Thyroid gland (tissue), 4 donors: ENCODE measurements at regions not wholly inside any gene's neighbourhood (a gene's known extent, or its start where the extent isn't known, plus 50 kb on each side); places are given as distances from the start of the nearest gene placed in this dataset.

Source experiments
- DNase-seq, 2 donors: peaks; one replicate each; pipeline ENCODE4 v3.0.0-alpha.2; 2019
- H3K27ac ChIP-seq, 3 donors: fragments of 200-600 bp; sonication (generic); 1 replicate in 2 of 3; 2 replicates in 1 of 3; pipeline ENCODE4 v1.5.1; 2016 to 2019; ENCODE audit warnings: mild to moderate bottlenecking in 1 of 3, moderate library complexity in 1 of 3
- H3K27me3 ChIP-seq: fragments of 200-600 bp; sonication (generic); one replicate; pipeline ENCODE4 v1.5.1; 2019
- H3K36me3 ChIP-seq, 2 donors: fragments of 200-600 bp; sonication (generic); one replicate each; pipeline ENCODE4 v1.5.1; 2016 to 2019
- H3K4me1 ChIP-seq, 2 donors: fragments of 200-600 bp; sonication (generic); one replicate each; pipeline ENCODE4 v1.5.1; 2017 to 2019
- H3K4me3 ChIP-seq, 3 donors: fragments of 200-600 bp; sonication (generic); replicated peaks in 1 of 3; 1 replicate in 2 of 3; 2 replicates in 1 of 3; pipeline ENCODE4 v1.5.1; 2016; ENCODE audit warnings: mild to moderate bottlenecking in 1 of 3
- H3K9me3 ChIP-seq: fragments of 200-600 bp; sonication (generic); one replicate; pipeline ENCODE4 v1.5.1; 2017
- CTCF ChIP-seq, 6 experiments: fragments of 200-600 bp in 3 of 6; fragments of 450-650 bp in 3 of 6; sonication (generic) in 3 of 6; IDR thresholded peaks; one replicate each; pipeline ENCODE4 v1.5.1; 2016 to 2019; ENCODE audit warnings: antibody characterized with exemption in 6 of 6, mild to moderate bottlenecking in 2 of 6, inconsistent platforms in 1 of 6, moderate library complexity in 1 of 6
- POLR2A ChIP-seq, 2 donors: fragments of 450-650 bp; IDR thresholded peaks; one replicate each; pipeline ENCODE4 v1.6.1; 2017; ENCODE audit warnings: antibody characterized with exemption in 2 of 2, mild to moderate bottlenecking in 2 of 2, moderate library complexity in 1 of 2
- WGBS, 2 donors: methylation state at CpG; one replicate each; pipeline ENCODE4 v1.1.5; 2017; 5-methylcytosine and 5-hydroxymethylcytosine counted together
- intact Hi-C: fragments of 100-400 bp; cut with DNase I; formaldehyde crosslinking; loops from one replicate; pipeline ENCODE4 v1.15.1; 2023

- Histone ChIP-seq H3K27ac (no peak overlapping the region), H3K36me3 (no peaks in the 10 kb centered on the region), H3K4me3 (no peak overlapping the region), H3K27me3 (no peaks in the 10 kb centered on the region), H3K9me3 (no peaks in the 10 kb centered on the region), H3K4me1 (no peaks in the 10 kb centered on the region)
- TF ChIP-seq POLR2A (IDR thresholded peaks at IDR 0.05) (no peak), CTCF (IDR thresholded peaks at IDR 0.05) (no peak)
- DNase-seq: no peak
- 74 to 75% methylated on average over 1 of the region's 1 CpG for WGBS, 2 donors
- intact Hi-C loops: no loop called here
Measured at GRCh38 chr2:16813593-16813992, 148.0 kb upstream of the CYRIA start.

- 81 to 86% methylated on average over 2 of the region's 2 CpGs for WGBS, 2 donors
- no peak for TF ChIP-seq POLR2A (IDR thresholded peaks at IDR 0.05)
- TF ChIP-seq CTCF (IDR thresholded peaks at IDR 0.05): no peak
- no peaks in the 10 kb centered on the region for H3K9me3 ChIP-seq
- H3K4me1 ChIP-seq: no peaks in the 10 kb centered on the region
- no peaks in the 10 kb centered on the region for H3K27me3 ChIP-seq
- H3K36me3 ChIP-seq: no peaks in the 10 kb centered on the region
- DNase-seq: no peak
- H3K4me3 ChIP-seq: no peak overlapping the region
- intact Hi-C loops: no loop called here
- H3K27ac ChIP-seq: no peak overlapping the region
Measured at GRCh38 chr2:16798472-16798871, 132.8 kb upstream of the CYRIA start.

GRCh38 chr2:16791496-16791895, 125.9 kb upstream of the CYRIA start:
- H3K36me3 ChIP-seq: no peaks in the 10 kb centered on the region
- no peaks in the 10 kb centered on the region for H3K9me3 ChIP-seq
- no peak for DNase-seq
- intact Hi-C loops: no loop called here
- no peak overlapping the region for H3K4me3 ChIP-seq
- WGBS, 2 donors: 96 to 100% methylated on average over 1 of the region's 1 CpG
- no peaks in the 10 kb centered on the region for H3K27me3 ChIP-seq
- no peaks in the 10 kb centered on the region for H3K4me1 ChIP-seq
- H3K27ac ChIP-seq: no peak overlapping the region
- TF ChIP-seq CTCF (IDR thresholded peaks at IDR 0.05) (no peak), POLR2A (IDR thresholded peaks at IDR 0.05) (no peak)

- 63 to 68% methylated on average over 3 of the region's 3 CpGs for WGBS, 2 donors
- H3K4me1 ChIP-seq: no peaks in the 10 kb centered on the region
- no peak overlapping the region for H3K4me3 ChIP-seq
- no peak overlapping the region for H3K27ac ChIP-seq
- H3K27me3 ChIP-seq: no peaks in the 10 kb centered on the region
- no peak for DNase-seq
- no peaks in the 10 kb centered on the region for H3K36me3 ChIP-seq
- H3K9me3 ChIP-seq: no peaks in the 10 kb centered on the region
- no peak for TF ChIP-seq POLR2A (IDR thresholded peaks at IDR 0.05)
- intact Hi-C loops: no loop called here
Measured at GRCh38 chr2:16785149-16785548, 119.5 kb upstream of the CYRIA start.

- WGBS, 2 donors: 90 to 91% methylated on average over 3 of the region's 3 CpGs
Measured at GRCh38 chr2:16784652-16785051, 119.0 kb upstream of the CYRIA start.

More at GRCh38 chr2:16784652-16785051, 119.0 kb upstream of the CYRIA start:
- Histone ChIP-seq H3K9me3 (no peaks in the 10 kb centered on the region), H3K27me3 (no peaks in the 10 kb centered on the region), H3K4me3 (no peak overlapping the region), H3K27ac (no peak overlapping the region), H3K36me3 (no peaks in the 10 kb centered on the region), H3K4me1 (no peaks in the 10 kb centered on the region)
- no peak for DNase-seq
- intact Hi-C loops: no loop called here
- TF ChIP-seq CTCF (IDR thresholded peaks at IDR 0.05): no peak
- no peak for TF ChIP-seq POLR2A (IDR thresholded peaks at IDR 0.05)
